SJCRH30 (cell line): ENCODE measurements at regions not wholly inside any gene's neighbourhood (a gene's known extent, or its start where the extent isn't known, plus 50 kb on each side); places are given as distances from the start of the nearest gene placed in this dataset.

Source experiments
- DNase-seq, 2 experiments: peaks; one replicate each; pipeline ENCODE4 v3.0.0-alpha.2; 2015 to 2020
- H3K27ac ChIP-seq: fragments of 250-450 bp; sonication (Bioruptor Pico); 2 replicates; pipeline ENCODE4 v1.5.1; 2020; ENCODE audit warnings: mild to moderate bottlenecking, moderate library complexity
- H3K27me3 ChIP-seq: fragments of 250-450 bp; sonication (Bioruptor Pico); 2 replicates; pipeline ENCODE4 v1.5.1; 2020; ENCODE audit warnings: mild to moderate bottlenecking, moderate library complexity
- H3K36me3 ChIP-seq: fragments of 250-450 bp; sonication (Bioruptor Pico); 2 replicates; pipeline ENCODE4 v1.5.1; 2020; ENCODE audit warnings: mild to moderate bottlenecking, moderate library complexity
- H3K4me1 ChIP-seq: fragments of 250-450 bp; sonication (Bioruptor Pico); 2 replicates; pipeline ENCODE4 v1.5.1; 2020; ENCODE audit warnings: mild to moderate bottlenecking, moderate library complexity
- H3K4me3 ChIP-seq: fragments of 250-450 bp; sonication (Bioruptor Pico); 2 replicates; pipeline ENCODE4 v1.5.1; 2020; ENCODE audit warnings: mild to moderate bottlenecking, moderate library complexity
- H3K9me3 ChIP-seq: fragments of 250-450 bp; sonication (Bioruptor Pico); replicated peaks from 2 replicates; pipeline ENCODE4 v1.5.1; 2020; ENCODE audit warnings: mild to moderate bottlenecking, moderate library complexity

DNA sequence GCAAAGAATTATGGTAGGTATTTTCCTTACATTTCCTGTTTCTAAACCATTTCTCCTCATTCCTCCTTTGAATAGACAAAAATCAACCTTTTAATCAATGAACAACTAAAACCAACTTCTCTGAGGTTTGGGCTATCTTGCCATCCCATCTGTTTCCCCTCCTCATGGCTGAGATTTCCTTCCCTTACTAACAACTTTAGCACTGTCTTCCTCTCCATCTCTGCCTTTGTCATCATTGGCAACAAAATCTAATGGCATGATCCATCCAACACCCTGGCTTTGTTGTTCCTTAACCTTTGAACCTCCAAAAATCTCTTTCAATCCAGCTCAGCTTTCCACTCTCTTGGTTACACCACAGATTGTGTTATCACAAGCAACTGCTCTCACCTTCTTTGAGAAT, 95.3 kb upstream of the FAM136A start:
- no peaks in the 10 kb centered on the region for H3K4me1 ChIP-seq
- no peak overlapping the region for H3K27ac ChIP-seq
- no peak for DNase-seq
- H3K36me3 ChIP-seq: no peaks in the 10 kb centered on the region
- no peak overlapping the region for H3K4me3 ChIP-seq
- H3K9me3 ChIP-seq: no peaks in the 10 kb centered on the region; the same call in 1 of the 2 replicates
- no peaks in the 10 kb centered on the region for H3K27me3 ChIP-seq

DNA sequence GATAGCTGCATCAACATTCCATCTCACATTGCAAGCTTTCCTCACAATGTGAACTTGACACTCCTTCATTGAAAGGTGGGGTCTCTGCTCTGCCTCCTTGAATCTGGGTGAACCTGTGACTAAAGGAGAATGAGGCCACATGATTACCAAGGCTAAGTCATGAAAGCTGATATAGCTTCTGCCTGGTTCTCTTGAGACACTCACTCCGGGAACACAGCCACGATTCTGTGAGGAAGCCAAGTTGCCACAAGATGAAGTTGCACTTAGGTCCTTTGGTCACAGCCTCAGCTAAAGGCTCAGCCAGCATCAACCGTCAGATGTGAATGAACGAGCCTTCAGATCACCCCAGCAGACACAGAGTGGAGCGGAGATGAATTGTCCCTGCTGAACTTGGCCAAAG, 94.7 kb upstream of the FAM136A start:
- Histone ChIP-seq H3K4me3 (no peak overlapping the region), H3K9me3 (no peaks in the 10 kb centered on the region; the same call in 1 of the 2 replicates), H3K27ac (no peak overlapping the region), H3K27me3 (no peaks in the 10 kb centered on the region), H3K4me1 (no peaks in the 10 kb centered on the region), H3K36me3 (no peaks in the 10 kb centered on the region)
- DNase-seq: no peak

DNA sequence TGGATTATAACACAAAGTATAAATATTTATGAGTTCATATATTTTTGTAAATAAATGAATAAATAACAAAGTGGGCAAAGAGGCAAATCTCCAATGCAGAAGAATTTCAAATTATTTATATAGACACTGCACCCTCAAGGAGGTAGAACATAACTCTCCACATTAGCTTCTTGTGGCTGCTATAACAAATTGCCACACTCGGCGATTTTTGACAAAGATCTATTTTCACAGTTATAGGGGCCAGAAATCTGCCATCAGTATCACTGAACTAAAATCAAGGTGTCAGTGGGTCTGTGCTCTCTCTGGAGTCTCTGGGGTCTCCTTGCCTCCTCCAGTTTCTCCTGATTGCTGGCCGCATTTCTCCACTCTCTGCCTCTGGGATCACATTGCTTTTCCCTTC, 92.0 kb upstream of the FAM136A start:
- no peaks in the 10 kb centered on the region; the same call in 1 of the 2 replicates for H3K9me3 ChIP-seq
- no peaks in the 10 kb centered on the region for H3K36me3 ChIP-seq
- DNase-seq: no peak
- H3K27ac ChIP-seq: no peak overlapping the region
- H3K27me3 ChIP-seq: peaks cover 3% of the 10 kb centered on the region; the same call in 1 of the 2 replicates
- H3K4me1 ChIP-seq: no peaks in the 10 kb centered on the region
- H3K4me3 ChIP-seq: no peak overlapping the region

DNA sequence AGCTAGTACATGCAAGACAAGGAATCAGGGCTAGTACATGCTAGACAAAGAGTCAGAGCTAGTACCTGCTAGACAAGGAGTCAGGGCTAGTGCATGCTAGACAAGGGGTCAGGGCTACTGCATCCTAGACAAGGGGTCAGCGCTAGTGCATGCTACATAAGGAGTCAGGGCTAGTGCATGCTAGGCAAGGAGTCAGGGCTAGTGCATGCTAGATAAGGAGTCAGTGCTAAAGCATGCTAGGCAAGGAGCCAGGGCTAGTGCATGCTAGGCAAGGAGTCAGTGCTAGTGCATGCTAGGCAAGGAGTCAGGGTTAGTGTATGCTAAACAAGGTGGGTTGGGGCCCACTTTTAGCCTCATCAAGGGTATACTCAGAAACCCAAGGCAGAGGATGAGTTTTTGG, 90.1 kb upstream of the FAM136A start:
- H3K4me1 ChIP-seq: no peaks in the 10 kb centered on the region
- no peak overlapping the region for H3K4me3 ChIP-seq
- no peak for DNase-seq
- no peak overlapping the region for H3K27ac ChIP-seq
- H3K9me3 ChIP-seq: no peaks in the 10 kb centered on the region; the same call in 1 of the 2 replicates
- H3K27me3 ChIP-seq: peaks cover 3% of the 10 kb centered on the region; the same call in 1 of the 2 replicates
- no peaks in the 10 kb centered on the region for H3K36me3 ChIP-seq

DNA sequence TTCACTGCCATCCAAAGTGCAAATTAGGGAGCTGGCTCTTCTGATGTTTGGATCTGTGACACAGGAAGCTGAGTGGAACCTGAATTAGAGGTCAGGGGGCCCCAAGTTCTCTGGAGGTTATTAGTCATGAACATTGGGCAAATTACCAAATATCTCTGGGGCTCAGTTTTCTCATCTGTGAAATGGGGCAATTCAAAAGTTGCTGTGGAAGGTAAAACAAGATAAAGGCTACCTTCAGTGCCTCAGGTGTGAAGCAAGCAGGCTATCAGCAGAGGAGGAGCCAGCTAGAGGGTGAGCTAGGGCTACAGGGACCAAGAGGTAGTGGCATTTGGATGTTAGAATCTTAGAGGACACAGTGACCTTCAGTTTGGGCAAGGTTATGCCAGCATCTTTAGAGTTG, 89.4 kb upstream of the FAM136A start:
- Histone ChIP-seq H3K4me3 (no peak overlapping the region), H3K27me3 (peaks cover 3% of the 10 kb centered on the region; the same call in 1 of the 2 replicates), H3K36me3 (no peaks in the 10 kb centered on the region), H3K27ac (no peak overlapping the region), H3K9me3 (no peaks in the 10 kb centered on the region; the same call in 1 of the 2 replicates), H3K4me1 (no peaks in the 10 kb centered on the region)
- no peak for DNase-seq

DNA sequence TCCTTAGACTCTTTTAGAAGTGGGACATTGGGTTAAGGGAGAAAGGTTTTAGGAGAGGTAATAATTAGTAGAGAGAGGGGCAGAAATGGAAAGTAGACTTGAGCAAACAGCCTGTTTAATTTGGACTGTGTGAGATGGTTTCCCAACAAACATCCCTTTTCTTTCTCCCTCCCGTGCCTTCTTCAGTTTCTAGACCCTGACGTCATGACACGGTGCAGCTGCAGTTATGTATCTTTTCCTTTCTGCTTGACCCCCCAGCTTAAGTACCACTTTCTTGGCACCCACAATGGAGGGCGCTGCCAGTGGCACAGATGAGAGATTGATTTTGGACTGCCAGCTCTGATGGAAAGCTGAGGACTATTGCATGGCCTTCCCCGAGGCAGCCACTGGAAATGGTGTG, 86.9 kb upstream of the FAM136A start:
- Histone ChIP-seq H3K9me3 (no peaks in the 10 kb centered on the region; the same call in 1 of the 2 replicates), H3K27me3 (peaks cover 3% of the 10 kb centered on the region; the same call in 1 of the 2 replicates), H3K36me3 (no peaks in the 10 kb centered on the region), H3K4me1 (no peaks in the 10 kb centered on the region), H3K27ac (no peak overlapping the region), H3K4me3 (no peak overlapping the region)
- DNase-seq: no peak

DNA sequence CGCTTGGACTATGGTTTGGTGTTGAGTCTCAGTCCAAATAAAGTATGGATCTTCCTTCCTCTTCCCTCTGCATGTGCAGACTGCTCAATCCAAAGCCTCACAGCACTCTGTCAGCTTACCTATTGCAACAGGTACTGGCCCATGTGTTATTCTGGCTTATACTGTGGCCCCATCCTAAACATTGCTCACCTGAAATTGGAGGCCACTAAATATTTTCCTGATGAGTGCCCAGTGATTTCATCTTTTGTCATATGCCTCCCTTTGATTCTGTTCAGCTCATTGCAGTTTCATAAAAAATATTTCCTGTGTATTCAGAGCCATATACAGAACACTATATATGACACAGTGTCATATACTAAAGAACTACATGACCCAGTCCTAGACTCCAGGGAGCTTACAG, 86.3 kb upstream of the FAM136A start:
- peaks cover 3% of the 10 kb centered on the region for H3K27me3 ChIP-seq
- no peaks in the 10 kb centered on the region for H3K4me1 ChIP-seq
- no peak for DNase-seq

DNA sequence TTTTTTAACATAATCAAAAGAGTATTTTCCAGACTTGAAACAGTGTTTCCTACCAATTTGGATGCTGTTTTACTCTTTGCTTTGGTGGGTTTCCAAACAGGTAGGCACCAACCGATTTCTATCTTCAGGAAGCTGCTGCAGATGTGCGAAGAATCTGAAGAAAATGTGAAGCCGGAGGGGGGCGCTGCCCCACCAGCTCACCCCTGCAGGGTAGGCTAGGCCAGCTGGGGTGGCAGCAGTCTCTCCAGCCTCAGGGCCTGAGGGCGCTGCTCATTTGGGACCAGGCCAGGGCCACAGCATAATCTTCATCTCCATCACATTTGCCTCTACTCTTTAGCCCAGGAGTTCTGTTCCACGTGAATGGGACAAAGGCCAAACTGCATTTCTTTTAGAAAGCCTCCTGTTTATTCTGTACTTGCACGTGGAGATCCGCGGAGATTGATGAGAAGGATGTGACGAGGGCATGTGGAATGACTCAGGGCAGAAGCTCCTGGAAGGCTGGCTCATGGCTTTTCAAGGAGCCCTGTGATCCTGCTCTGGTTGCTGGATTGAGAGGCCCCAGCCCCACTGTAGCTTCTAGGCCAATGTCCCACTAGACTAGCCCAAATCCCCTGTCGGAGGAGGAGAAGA, 84.2 kb upstream of the FAM136A start:
- Histone ChIP-seq H3K4me1 (no peaks in the 10 kb centered on the region), H3K36me3 (no peaks in the 10 kb centered on the region), H3K4me3 (no peak overlapping the region), H3K27me3 (peaks cover 3% of the 10 kb centered on the region), H3K27ac (no peak overlapping the region), H3K9me3 (no peaks in the 10 kb centered on the region)
- DNase-seq: no peak

More for the DNA sequence above, 86.3 kb upstream of the FAM136A start:
- Histone ChIP-seq H3K27ac (no peak overlapping the region), H3K36me3 (no peaks in the 10 kb centered on the region), H3K4me3 (no peak overlapping the region), H3K9me3 (no peaks in the 10 kb centered on the region)

DNA sequence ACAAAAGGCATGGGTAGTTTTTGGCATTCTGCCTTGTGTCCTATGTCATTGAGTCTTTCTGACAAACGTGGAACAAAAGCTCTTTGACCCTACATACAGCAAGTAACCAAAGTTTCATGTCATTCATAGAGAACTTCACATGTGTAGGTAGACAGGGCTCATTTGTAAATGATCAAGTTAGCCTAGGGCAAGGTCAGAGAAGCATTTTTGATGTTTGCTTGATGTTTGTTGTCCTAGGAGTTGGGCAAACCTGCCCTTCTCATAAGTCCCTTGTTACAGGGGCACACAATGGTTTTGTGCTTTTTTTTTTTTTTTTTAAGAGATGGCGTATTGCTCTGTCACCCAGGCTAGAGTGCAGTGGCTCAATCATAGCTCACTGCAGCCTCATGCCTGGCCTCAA, 83.3 kb upstream of the FAM136A start:
- Histone ChIP-seq H3K4me1 (no peaks in the 10 kb centered on the region), H3K4me3 (no peak overlapping the region), H3K36me3 (no peaks in the 10 kb centered on the region), H3K27ac (no peak overlapping the region), H3K9me3 (no peaks in the 10 kb centered on the region), H3K27me3 (peaks cover 3% of the 10 kb centered on the region)
- DNase-seq: no peak

DNA sequence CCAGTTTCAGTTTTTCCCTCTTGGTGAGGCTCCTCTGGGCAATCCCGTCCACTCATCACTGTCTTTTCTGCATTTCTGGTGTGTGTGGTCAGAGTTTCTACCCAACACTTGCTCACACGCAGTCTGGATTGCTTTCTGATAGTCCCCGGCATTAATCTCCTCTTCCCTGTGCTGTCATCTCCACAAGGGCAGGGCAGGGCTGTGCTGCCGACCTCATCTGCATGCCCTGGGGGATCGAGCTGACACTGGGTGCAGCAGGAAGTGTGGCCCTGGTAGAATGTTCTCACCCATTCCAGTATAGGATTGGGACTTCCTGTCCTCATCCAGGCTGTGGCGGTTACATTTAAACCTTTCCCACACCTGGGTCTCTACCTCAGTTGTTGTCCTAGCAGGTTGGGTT, 80.0 kb upstream of the FAM136A start:
- Histone ChIP-seq H3K4me1 (no peaks in the 10 kb centered on the region), H3K27ac (no peak overlapping the region), H3K27me3 (no peaks in the 10 kb centered on the region; the same call in none of the 2 replicates), H3K4me3 (no peak overlapping the region), H3K36me3 (no peaks in the 10 kb centered on the region), H3K9me3 (no peaks in the 10 kb centered on the region)
- no peak for DNase-seq

DNA sequence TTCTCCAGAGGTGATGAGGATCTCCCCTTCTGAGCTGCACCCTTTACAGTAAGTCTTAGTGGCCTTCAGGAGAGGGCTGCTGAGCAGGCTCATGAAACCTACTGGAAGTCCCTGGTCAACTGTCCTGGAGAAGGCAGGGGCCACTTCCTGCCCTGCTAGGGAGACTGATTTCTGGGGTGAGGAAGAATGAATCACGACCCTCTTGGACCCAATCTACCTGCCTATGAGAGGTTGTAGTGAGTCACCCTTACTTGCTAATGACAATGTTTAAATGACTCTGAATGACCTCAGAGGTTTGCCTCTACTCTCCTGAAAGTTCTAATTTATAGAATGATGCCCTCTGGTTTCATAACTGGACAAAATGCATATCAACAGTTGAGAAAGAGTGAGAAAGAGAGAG, 79.4 kb upstream of the FAM136A start:
- Histone ChIP-seq H3K4me1 (no peaks in the 10 kb centered on the region), H3K36me3 (no peaks in the 10 kb centered on the region), H3K27ac (no peak overlapping the region), H3K4me3 (no peak overlapping the region), H3K9me3 (no peaks in the 10 kb centered on the region), H3K27me3 (no peaks in the 10 kb centered on the region; the same call in none of the 2 replicates)
- no peak for DNase-seq

DNA sequence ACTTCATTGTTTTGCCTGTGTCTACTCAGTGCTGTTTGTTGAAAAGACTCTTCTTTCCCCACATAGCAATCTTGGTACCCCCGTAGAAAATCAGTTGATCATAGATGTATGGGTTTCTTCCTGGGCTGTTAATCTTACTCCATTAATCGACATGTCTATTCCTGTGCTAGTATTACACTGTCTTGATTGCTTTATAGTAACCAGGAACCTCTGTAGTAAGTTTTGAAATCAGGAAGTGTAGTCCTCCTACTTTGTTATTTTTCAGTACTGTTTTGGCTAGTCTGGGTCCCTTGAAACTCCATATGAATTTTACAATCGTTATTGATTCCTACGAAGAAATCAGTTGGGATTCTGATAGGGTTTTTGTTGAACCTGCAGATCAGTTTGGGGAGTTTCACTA, 78.8 kb upstream of the FAM136A start:
- H3K9me3 ChIP-seq: no peaks in the 10 kb centered on the region
- no peaks in the 10 kb centered on the region for H3K36me3 ChIP-seq
- H3K4me1 ChIP-seq: no peaks in the 10 kb centered on the region
- no peak for DNase-seq
- H3K4me3 ChIP-seq: no peak overlapping the region
- H3K27me3 ChIP-seq: no peaks in the 10 kb centered on the region; the same call in none of the 2 replicates
- no peak overlapping the region for H3K27ac ChIP-seq

DNA sequence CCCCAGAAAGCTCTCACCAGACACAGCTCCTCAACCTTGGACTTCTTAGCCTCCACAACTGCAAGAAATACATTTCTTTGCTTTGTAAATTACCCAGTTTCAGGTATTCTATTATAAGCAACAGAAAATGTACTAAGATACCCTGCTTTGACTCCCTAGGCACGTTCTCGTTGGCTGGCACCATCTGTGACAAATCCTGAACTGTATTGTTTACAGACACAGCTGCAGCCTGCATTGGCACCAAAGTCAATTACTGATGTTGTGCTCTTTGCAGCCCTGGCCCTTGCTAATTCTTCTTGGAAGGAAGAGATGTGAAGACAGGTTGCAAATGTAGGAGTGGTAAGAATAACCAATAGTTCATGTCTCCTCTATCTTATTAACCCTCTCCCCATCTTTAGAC, 72.7 kb upstream of the FAM136A start:
- no peaks in the 10 kb centered on the region for H3K36me3 ChIP-seq
- DNase-seq: no peak
- H3K27me3 ChIP-seq: peaks cover 2% of the 10 kb centered on the region; the same call in 1 of the 2 replicates
- no peak overlapping the region for H3K27ac ChIP-seq
- no peaks in the 10 kb centered on the region for H3K9me3 ChIP-seq
- no peaks in the 10 kb centered on the region for H3K4me1 ChIP-seq
- no peak overlapping the region for H3K4me3 ChIP-seq

DNA sequence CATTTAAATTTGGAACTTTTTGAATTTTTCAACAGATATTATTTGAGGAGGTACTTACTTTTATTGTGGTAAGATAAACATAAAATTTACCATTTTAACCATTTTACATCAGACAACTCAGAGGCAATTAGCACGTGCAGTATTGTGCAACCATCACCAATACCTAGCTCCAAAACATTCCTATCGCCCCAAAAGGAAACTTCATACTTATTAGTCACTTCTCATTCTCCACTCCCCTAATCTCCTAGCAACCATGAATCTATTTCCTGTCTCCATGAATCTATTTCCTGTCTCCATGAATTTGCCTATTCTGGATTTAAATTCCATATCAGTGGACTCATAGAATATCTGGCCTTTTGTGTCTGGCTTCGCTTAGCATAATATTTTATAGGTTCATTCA, 69.9 kb upstream of the FAM136A start:
- no peaks in the 10 kb centered on the region for H3K9me3 ChIP-seq
- no peak overlapping the region for H3K4me3 ChIP-seq
- H3K27ac ChIP-seq: no peak overlapping the region
- no peaks in the 10 kb centered on the region for H3K4me1 ChIP-seq
- DNase-seq: no peak
- 0 out of 2 replicates have a peak, but pooled peaks cover 2% of the 10 kb centered on the region for H3K27me3 ChIP-seq
- no peaks in the 10 kb centered on the region for H3K36me3 ChIP-seq

DNA sequence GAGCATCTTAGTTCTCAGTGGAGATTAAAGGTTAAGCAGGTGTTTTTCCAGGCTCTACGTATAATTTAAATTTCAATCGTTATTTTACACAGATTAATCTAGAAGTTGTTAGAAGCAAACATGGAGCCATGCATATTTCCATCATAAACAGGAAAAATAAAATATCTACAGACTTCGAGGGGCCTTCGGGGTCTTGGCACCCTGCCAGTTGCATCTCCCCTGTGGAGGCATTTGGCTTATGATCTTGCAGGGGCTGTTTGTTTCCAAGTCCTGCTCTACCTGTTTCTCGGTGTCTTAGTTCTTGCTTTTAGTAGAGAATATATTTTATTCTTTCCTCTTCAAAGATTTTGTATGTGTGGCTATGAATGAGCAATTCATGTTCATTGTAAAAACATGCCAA, 67.2 kb upstream of the FAM136A start:
- Histone ChIP-seq H3K27me3 (0 out of 2 replicates have a peak, but pooled peaks cover 2% of the 10 kb centered on the region), H3K27ac (no peak overlapping the region), H3K36me3 (no peaks in the 10 kb centered on the region), H3K4me3 (no peak overlapping the region), H3K9me3 (no peaks in the 10 kb centered on the region), H3K4me1 (no peaks in the 10 kb centered on the region)
- DNase-seq: no peak

DNA sequence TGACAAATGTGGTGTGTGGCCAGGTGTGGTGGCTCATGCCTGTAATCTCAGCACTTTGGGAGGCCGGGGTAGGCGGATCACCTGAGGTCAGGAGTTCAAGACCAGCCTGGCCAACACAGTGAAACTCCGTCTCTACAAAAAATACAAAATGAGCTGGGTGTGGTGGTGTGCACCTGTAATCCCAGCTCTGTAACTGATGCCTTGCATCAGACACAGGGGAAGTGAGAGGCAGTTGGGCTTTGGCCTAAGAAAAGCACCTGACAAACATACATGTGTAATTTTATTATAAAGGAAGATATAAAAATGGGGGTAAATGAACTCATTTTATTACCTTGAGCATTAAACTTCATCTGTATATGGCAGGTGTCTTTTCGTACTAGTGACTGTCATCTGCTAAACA, 66.7 kb upstream of the FAM136A start:
- Histone ChIP-seq H3K27me3 (0 out of 2 replicates have a peak, but pooled peaks cover 2% of the 10 kb centered on the region), H3K4me3 (no peak overlapping the region), H3K36me3 (no peaks in the 10 kb centered on the region), H3K27ac (no peak overlapping the region), H3K9me3 (no peaks in the 10 kb centered on the region), H3K4me1 (no peaks in the 10 kb centered on the region)
- no peak for DNase-seq
